OCI-LY7 (cell line): ENCODE measurements at regions not wholly inside any gene's neighbourhood (a gene's known extent, or its start where the extent isn't known, plus 50 kb on each side); places are given as distances from the start of the nearest gene placed in this dataset.

Experiments
- BruUV-seq: library from RNA; stranded (reverse); fragments of 400-500 nt; replicated peaks from 2 replicates; lab custom pipeline; 2021; lab: Mats Ljungman, UMichigan
- CTCF ChIA-PET: fragments of 300-600 bp; sonication (Branson Sonifier 250); formaldehyde crosslinking; loops from one replicate; lab custom pipeline; 2022; ENCODE audit warnings: antibody characterized with exemption; ENCODE audit not compliant: unreplicated experiment; lab: Charles Lee
- POLR2A ChIA-PET: fragments of 300-600 bp; sonication (Branson Sonifier 250); formaldehyde crosslinking; loops from one replicate; lab custom pipeline; 2022; ENCODE audit warnings: antibody characterized with exemption; lab: Charles Lee
- DNase-seq: peaks from one replicate; pipeline ENCODE4 v3.0.0-alpha.2; 2015; ENCODE audit warnings: low spot score
- H2AFZ ChIP-seq: fragments of 200-600 bp; sonication (generic), shearing (Covaris generic); 2 replicates; pipeline ENCODE4 v1.6.1; 2014; ENCODE audit warnings: mild to moderate bottlenecking, antibody characterized with exemption, low read length, moderate library complexity
- H3K27ac ChIP-seq: fragments of 200-600 bp; sonication (generic); 2 replicates; pipeline ENCODE4 v1.5.1; 2014; ENCODE audit warnings: mixed run types, low read depth, mild to moderate bottlenecking, moderate library complexity, low read length, inconsistent platforms; ENCODE audit not compliant: poor library complexity, severe bottlenecking
- H3K36me3 ChIP-seq: fragments of 200-600 bp; sonication (generic); 2 replicates; pipeline ENCODE4 v1.6.1; 2014; ENCODE audit warnings: mild to moderate bottlenecking, antibody characterized with exemption, low read length, moderate library complexity, mixed read lengths; ENCODE audit not compliant: insufficient read depth
- H3K4me1 ChIP-seq: fragments of 200-600 bp; sonication (generic); 2 replicates; pipeline ENCODE4 v1.5.1; 2014; ENCODE audit warnings: mild to moderate bottlenecking, low read length; ENCODE audit not compliant: insufficient read depth, poor library complexity, severe bottlenecking
- H3K4me2 ChIP-seq: fragments of 200-600 bp; sonication (generic); 2 replicates; pipeline ENCODE4 v1.6.1; 2014; ENCODE audit warnings: mild to moderate bottlenecking, low read length
- H3K4me3 ChIP-seq: fragments of 200-600 bp; sonication (generic); 2 replicates; pipeline ENCODE4 v1.5.1; 2014; ENCODE audit warnings: mild to moderate bottlenecking, low read depth, low read length; ENCODE audit not compliant: poor library complexity, severe bottlenecking
- H3K79me2 ChIP-seq: fragments of 200-600 bp; sonication (generic); 2 replicates; pipeline ENCODE4 v1.6.1; 2016; ENCODE audit warnings: low read depth, mild to moderate bottlenecking, low read length, moderate library complexity, mixed read lengths; ENCODE audit not compliant: insufficient read depth
- H3K9me2 ChIP-seq: fragments of 200-600 bp; sonication (generic); 2 replicates; pipeline ENCODE4 v1.6.1; 2016; ENCODE audit warnings: mild to moderate bottlenecking, low read length, mixed read lengths; ENCODE audit not compliant: insufficient read depth
- H3K9me3 ChIP-seq: fragments of 200-600 bp; sonication (generic); 2 replicates; pipeline ENCODE4 v1.6.1; 2014; ENCODE audit warnings: mild to moderate bottlenecking, mixed run types, low read length, mixed read lengths
- H4K20me1 ChIP-seq: fragments of 200-600 bp; sonication (generic); 2 replicates; pipeline ENCODE4 v1.6.1; 2014; ENCODE audit warnings: mild to moderate bottlenecking, antibody characterized with exemption, low read length, moderate library complexity, mixed read lengths; ENCODE audit not compliant: insufficient read depth
- EZH2phosphoT487 ChIP-seq: fragments of 200-600 bp; sonication (generic); IDR thresholded peaks from 2 replicates; pipeline ENCODE4 v1.6.1; 2018; ENCODE audit warnings: low read depth, borderline replicate concordance, mild to moderate bottlenecking, mixed run types, antibody characterized with exemption, low read length, moderate library complexity, mixed read lengths
- intact Hi-C: fragments of 100-400 bp; cut with micrococcal nuclease; formaldehyde crosslinking; loops from one replicate; pipeline ENCODE4 v1.10.0; 2022; ENCODE audit not compliant: unreplicated experiment
- TF ChIP-seq, protein P1 (sequence below): fragments of 200-600 bp; sonication (generic); conservative IDR thresholded peaks from 2 replicates; pipeline ENCODE4 v1.5.1; 2014; ENCODE audit warnings: mild to moderate bottlenecking, antibody characterized with exemption, low read length, moderate library complexity, mixed read lengths

- H3K27ac ChIP-seq: no peak overlapping the region
- no peak for DNase-seq
- ChIA-PET POLR2A (no interaction called here), CTCF (no interaction called here)
- no peaks in the 10 kb centered on the region for H3K9me2 ChIP-seq
- H3K36me3 ChIP-seq: no peaks in the 10 kb centered on the region
- no peaks in the 10 kb centered on the region for H3K9me3 ChIP-seq
- no TSS peak for BruUV-seq
- H4K20me1 ChIP-seq: no peaks in the 10 kb centered on the region
- no peak overlapping the region for H2AFZ ChIP-seq
- H3K4me2 ChIP-seq: no peak overlapping the region
- intact Hi-C loops: no loop called here
- TF ChIP-seq, protein P1, sequence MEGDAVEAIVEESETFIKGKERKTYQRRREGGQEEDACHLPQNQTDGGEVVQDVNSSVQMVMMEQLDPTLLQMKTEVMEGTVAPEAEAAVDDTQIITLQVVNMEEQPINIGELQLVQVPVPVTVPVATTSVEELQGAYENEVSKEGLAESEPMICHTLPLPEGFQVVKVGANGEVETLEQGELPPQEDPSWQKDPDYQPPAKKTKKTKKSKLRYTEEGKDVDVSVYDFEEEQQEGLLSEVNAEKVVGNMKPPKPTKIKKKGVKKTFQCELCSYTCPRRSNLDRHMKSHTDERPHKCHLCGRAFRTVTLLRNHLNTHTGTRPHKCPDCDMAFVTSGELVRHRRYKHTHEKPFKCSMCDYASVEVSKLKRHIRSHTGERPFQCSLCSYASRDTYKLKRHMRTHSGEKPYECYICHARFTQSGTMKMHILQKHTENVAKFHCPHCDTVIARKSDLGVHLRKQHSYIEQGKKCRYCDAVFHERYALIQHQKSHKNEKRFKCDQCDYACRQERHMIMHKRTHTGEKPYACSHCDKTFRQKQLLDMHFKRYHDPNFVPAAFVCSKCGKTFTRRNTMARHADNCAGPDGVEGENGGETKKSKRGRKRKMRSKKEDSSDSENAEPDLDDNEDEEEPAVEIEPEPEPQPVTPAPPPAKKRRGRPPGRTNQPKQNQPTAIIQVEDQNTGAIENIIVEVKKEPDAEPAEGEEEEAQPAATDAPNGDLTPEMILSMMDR: no peak
- TF ChIP-seq EZH2phosphoT487: no peak
- no peaks in the 10 kb centered on the region for H3K79me2 ChIP-seq
- H3K4me1 ChIP-seq: no peaks in the 10 kb centered on the region
- no peak overlapping the region for H3K4me3 ChIP-seq
Observed at GRCh38 chr9:108639696-108640095, 216.1 kb downstream of the ACTL7B start.

DNA sequence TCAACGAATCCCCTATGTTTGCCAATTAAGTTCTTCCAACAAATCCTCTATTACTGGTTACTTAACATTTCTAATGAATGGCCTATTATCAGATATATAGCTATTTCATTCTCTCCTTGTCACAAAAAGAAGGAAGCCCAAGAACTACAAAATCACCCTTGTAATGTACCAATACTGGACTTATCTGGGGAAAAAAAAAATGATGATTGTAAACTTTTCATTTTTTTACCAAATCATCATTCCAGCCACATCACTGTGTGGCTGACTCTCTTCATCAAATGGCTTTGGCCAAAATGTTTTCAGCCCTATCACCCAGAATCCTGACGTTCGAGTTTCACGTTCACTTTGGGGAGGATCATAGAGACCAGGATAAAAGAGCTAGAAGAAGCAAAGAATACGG is 216.7 kb downstream of the ACTL7B start:
- H3K4me1 ChIP-seq: no peaks in the 10 kb centered on the region
- intact Hi-C loops: no loop called here
- H3K79me2 ChIP-seq: no peaks in the 10 kb centered on the region
- POLR2A ChIA-PET: no interaction called here
- H3K4me2 ChIP-seq: no peak overlapping the region
- no peak overlapping the region for H3K27ac ChIP-seq
- DNase-seq: no peak
- no peaks in the 10 kb centered on the region for H3K9me3 ChIP-seq
- no peak overlapping the region for H3K4me3 ChIP-seq
- no peaks in the 10 kb centered on the region for H3K36me3 ChIP-seq
- no TSS peak for BruUV-seq
- H3K9me2 ChIP-seq: no peaks in the 10 kb centered on the region
- H4K20me1 ChIP-seq: no peaks in the 10 kb centered on the region
- TF ChIP-seq, protein P1: no peak
- no peak for TF ChIP-seq EZH2phosphoT487
- CTCF ChIA-PET: no interaction called here
- no peak overlapping the region for H2AFZ ChIP-seq

GRCh38 chr9:108637340-108637739 is 218.4 kb downstream of the ACTL7B start:
- Histone ChIP-seq H3K9me3 (no peaks in the 10 kb centered on the region), H4K20me1 (no peaks in the 10 kb centered on the region), H3K79me2 (no peaks in the 10 kb centered on the region), H3K4me1 (no peaks in the 10 kb centered on the region), H3K4me3 (no peak overlapping the region), H3K36me3 (no peaks in the 10 kb centered on the region), H3K4me2 (no peak overlapping the region), H3K27ac (no peak overlapping the region), H2AFZ (no peak overlapping the region), H3K9me2 (no peaks in the 10 kb centered on the region)
- BruUV-seq: no TSS peak
- TF ChIP-seq, protein P1: no peak
- TF ChIP-seq EZH2phosphoT487: no peak
- ChIA-PET CTCF (no interaction called here), POLR2A (no interaction called here)
- intact Hi-C loops: no loop called here
- DNase-seq: no peak
